ENCODE measurements at regions not wholly inside any gene's neighbourhood (a gene's known extent, or its start where the extent isn't known, plus 50 kb on each side); places are given as distances from the start of the nearest gene placed in this dataset.

- TF ChIP-seq CTCF (conservative IDR thresholded peaks at IDR 0.05) (no peak), EZH2 (IDR thresholded peaks at IDR 0.05; ENCODE audit: low read depth) (no peak)
Observed at GRCh38 chr10:117424883-117425649, 49.8 kb upstream of the PDZD8 start.

Measured in PC-9 (cell line).